ENCODE measurements at regions not wholly inside any gene's neighbourhood (a gene's known extent, or its start where the extent isn't known, plus 50 kb on each side); places are given as distances from the start of the nearest gene placed in this dataset.

DNA sequence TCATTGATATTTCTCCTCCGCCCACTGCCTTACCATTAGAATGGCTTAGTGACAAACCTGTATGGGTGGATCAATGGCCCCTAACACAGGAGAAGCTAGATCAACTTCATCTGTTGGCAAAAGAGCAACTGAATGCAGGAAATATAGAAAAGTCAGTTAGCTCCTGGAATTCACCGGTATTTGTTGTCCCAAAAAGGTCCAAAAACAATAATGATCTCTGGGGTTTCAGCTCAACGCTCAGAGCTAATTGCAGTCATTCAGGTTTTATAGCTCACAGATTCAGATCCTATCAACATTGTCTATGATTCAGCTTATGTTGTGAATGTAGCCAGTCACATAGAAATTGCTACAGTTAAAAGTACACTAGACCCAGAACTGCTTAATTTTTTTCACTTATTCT lies 124.0 kb upstream of the ZCCHC13 start:
- Mint-ChIP-seq H3K4me3 (ENCODE audit: unreplicated experiment) (no peak overlapping the region), H3K27ac (ENCODE audit: unreplicated experiment) (no peak overlapping the region), H3K4me1 (ENCODE audit: low read depth, unreplicated experiment) (peaks cover 2% of the 10 kb centered on the region), H3K27me3 (ENCODE audit: low read depth, unreplicated experiment) (no peaks in the 10 kb centered on the region), H3K36me3 (ENCODE audit: low read depth, unreplicated experiment) (no peaks in the 10 kb centered on the region), H3K9me3 (ENCODE audit: unreplicated experiment) (no peaks in the 10 kb centered on the region)
- Histone ChIP-seq H3K36me3 (ENCODE audit: insufficient read depth, low read length) (no peaks in the 10 kb centered on the region), H3K4me3 (ENCODE audit: insufficient read depth, low read depth, low read length) (no peak overlapping the region), H3K4me2 (ENCODE audit: low read length) (no peak overlapping the region), H3K27ac (ENCODE audit: low read depth, low read length) (no peak overlapping the region), H2AFZ (ENCODE audit: low read depth, low read length) (no peak overlapping the region), H3K9me3 (ENCODE audit: insufficient read depth, low read depth, low read length) (no peaks in the 10 kb centered on the region), H4K20me1 (ENCODE audit: insufficient read depth, low read length) (no peaks in the 10 kb centered on the region), H3K27me3 (ENCODE audit: insufficient read depth, low read length) (no peaks in the 10 kb centered on the region), H3K9ac (ENCODE audit: low read length) (no peak overlapping the region), H3K4me1 (ENCODE audit: insufficient read depth, low read length) (peaks cover 8% of the 10 kb centered on the region), H3K79me2 (ENCODE audit: insufficient read depth, low read length) (no peaks in the 10 kb centered on the region)
- TF ChIP-seq, protein P1, sequence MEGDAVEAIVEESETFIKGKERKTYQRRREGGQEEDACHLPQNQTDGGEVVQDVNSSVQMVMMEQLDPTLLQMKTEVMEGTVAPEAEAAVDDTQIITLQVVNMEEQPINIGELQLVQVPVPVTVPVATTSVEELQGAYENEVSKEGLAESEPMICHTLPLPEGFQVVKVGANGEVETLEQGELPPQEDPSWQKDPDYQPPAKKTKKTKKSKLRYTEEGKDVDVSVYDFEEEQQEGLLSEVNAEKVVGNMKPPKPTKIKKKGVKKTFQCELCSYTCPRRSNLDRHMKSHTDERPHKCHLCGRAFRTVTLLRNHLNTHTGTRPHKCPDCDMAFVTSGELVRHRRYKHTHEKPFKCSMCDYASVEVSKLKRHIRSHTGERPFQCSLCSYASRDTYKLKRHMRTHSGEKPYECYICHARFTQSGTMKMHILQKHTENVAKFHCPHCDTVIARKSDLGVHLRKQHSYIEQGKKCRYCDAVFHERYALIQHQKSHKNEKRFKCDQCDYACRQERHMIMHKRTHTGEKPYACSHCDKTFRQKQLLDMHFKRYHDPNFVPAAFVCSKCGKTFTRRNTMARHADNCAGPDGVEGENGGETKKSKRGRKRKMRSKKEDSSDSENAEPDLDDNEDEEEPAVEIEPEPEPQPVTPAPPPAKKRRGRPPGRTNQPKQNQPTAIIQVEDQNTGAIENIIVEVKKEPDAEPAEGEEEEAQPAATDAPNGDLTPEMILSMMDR (IDR thresholded peaks at IDR 0.05; ENCODE audit: insufficient read depth, low read depth, low read length), result no peak
- TF ChIP-seq EZH2 (IDR thresholded peaks at IDR 0.05; ENCODE audit: insufficient read depth, low read length), result no peak
- FAIRE-seq (peak; percentile 74), DNase-seq (ENCODE audit: low read depth) (no peak)

DNA sequence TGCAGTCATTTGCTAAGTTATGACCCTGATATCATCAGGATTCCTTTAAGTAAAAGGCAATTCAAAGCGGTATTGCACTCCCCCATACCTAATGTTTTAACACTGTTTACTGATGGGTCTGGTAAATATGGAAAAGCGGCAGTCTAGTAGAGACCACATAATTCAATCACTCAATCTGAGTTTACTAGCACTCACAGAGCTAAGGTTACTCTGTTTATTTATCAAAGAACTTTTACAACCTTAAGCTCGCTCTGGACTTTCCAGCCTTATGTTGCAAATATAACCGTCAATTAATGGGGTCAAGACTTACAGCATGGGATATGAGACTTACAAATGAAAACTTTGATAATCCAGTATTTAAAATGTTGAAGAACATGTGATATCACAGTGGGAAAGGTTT lies 124.5 kb upstream of the ZCCHC13 start:
- Mint-ChIP-seq H3K4me1 (ENCODE audit: low read depth, unreplicated experiment) (peaks cover 2% of the 10 kb centered on the region), H3K4me3 (ENCODE audit: unreplicated experiment) (no peak overlapping the region), H3K27ac (ENCODE audit: unreplicated experiment) (no peak overlapping the region), H3K9me3 (ENCODE audit: unreplicated experiment) (no peaks in the 10 kb centered on the region), H3K36me3 (ENCODE audit: low read depth, unreplicated experiment) (no peaks in the 10 kb centered on the region), H3K27me3 (ENCODE audit: low read depth, unreplicated experiment) (no peaks in the 10 kb centered on the region)
- Histone ChIP-seq H3K9me3 (ENCODE audit: insufficient read depth, low read depth, low read length) (no peaks in the 10 kb centered on the region), H3K79me2 (ENCODE audit: insufficient read depth, low read length) (no peaks in the 10 kb centered on the region), H2AFZ (ENCODE audit: low read depth, low read length) (no peak overlapping the region), H4K20me1 (ENCODE audit: insufficient read depth, low read length) (no peaks in the 10 kb centered on the region), H3K9ac (ENCODE audit: low read length) (no peak overlapping the region), H3K4me2 (ENCODE audit: low read length) (no peak overlapping the region), H3K36me3 (ENCODE audit: insufficient read depth, low read length) (no peaks in the 10 kb centered on the region), H3K27me3 (ENCODE audit: insufficient read depth, low read length) (no peaks in the 10 kb centered on the region), H3K4me1 (ENCODE audit: insufficient read depth, low read length) (peaks cover 8% of the 10 kb centered on the region), H3K27ac (ENCODE audit: low read depth, low read length) (no peak overlapping the region), H3K4me3 (ENCODE audit: insufficient read depth, low read depth, low read length) (no peak overlapping the region)
- FAIRE-seq, result peak; percentile 80
- DNase-seq (ENCODE audit: low read depth), result no peak
- TF ChIP-seq, protein P1 (IDR thresholded peaks at IDR 0.05; ENCODE audit: insufficient read depth, low read depth, low read length), result no peak
- no peak for TF ChIP-seq EZH2 (IDR thresholded peaks at IDR 0.05; ENCODE audit: insufficient read depth, low read length)

DNA sequence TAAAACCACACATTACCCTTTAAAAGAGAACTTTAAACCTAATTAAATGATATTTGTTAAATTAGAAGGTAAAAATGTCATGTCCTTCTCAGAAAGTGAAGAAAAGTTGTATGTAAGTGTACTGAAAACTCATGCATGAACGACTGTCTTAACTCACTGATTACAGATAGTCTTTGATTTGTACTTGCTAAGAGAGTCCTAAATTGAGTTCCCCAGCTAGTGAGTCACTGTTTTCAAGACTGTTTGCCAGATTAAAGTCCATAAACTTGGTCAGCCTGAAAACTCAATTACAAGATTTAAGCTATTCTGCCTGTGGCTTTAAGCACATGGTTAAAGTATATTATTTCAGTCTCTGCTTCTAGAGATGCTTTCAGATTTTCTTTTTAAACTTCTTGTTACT lies 124.9 kb upstream of the ZCCHC13 start:
- peaks cover 8% of the 10 kb centered on the region for H3K4me1 ChIP-seq (ENCODE audit: insufficient read depth, low read length)
- H3K4me3 Mint-ChIP-seq (ENCODE audit: unreplicated experiment), result no peak overlapping the region
- TF ChIP-seq, protein P1 (IDR thresholded peaks at IDR 0.05; ENCODE audit: insufficient read depth, low read depth, low read length), result no peak
- no peak for TF ChIP-seq EZH2 (IDR thresholded peaks at IDR 0.05; ENCODE audit: insufficient read depth, low read length)
- peak; percentile 97 for FAIRE-seq
- no peak overlapping the region for H2AFZ ChIP-seq (ENCODE audit: low read depth, low read length)
- no peak overlapping the region for H3K27ac ChIP-seq (ENCODE audit: low read depth, low read length)
- H3K9me3 Mint-ChIP-seq (ENCODE audit: unreplicated experiment), result no peaks in the 10 kb centered on the region
- no peaks in the 10 kb centered on the region for H3K36me3 ChIP-seq (ENCODE audit: insufficient read depth, low read length)
- H3K9ac ChIP-seq (ENCODE audit: low read length), result no peak overlapping the region
- H3K9me3 ChIP-seq (ENCODE audit: insufficient read depth, low read depth, low read length), result no peaks in the 10 kb centered on the region
- no peaks in the 10 kb centered on the region for H4K20me1 ChIP-seq (ENCODE audit: insufficient read depth, low read length)
- H3K4me3 ChIP-seq (ENCODE audit: insufficient read depth, low read depth, low read length), result no peak overlapping the region
- H3K4me2 ChIP-seq (ENCODE audit: low read length), result no peak overlapping the region
- no peak overlapping the region for H3K27ac Mint-ChIP-seq (ENCODE audit: unreplicated experiment)
- H3K79me2 ChIP-seq (ENCODE audit: insufficient read depth, low read length), result no peaks in the 10 kb centered on the region
- peak; percentile 66 for DNase-seq (ENCODE audit: low read depth)
- H3K27me3 Mint-ChIP-seq (ENCODE audit: low read depth, unreplicated experiment), result no peaks in the 10 kb centered on the region
- H3K4me1 Mint-ChIP-seq (ENCODE audit: low read depth, unreplicated experiment), result peaks cover 2% of the 10 kb centered on the region
- H3K36me3 Mint-ChIP-seq (ENCODE audit: low read depth, unreplicated experiment), result no peaks in the 10 kb centered on the region
- H3K27me3 ChIP-seq (ENCODE audit: insufficient read depth, low read length), result no peaks in the 10 kb centered on the region
